NK-92 (cell line): ENCODE measurements at regions not wholly inside any gene's neighbourhood (a gene's known extent, or its start where the extent isn't known, plus 50 kb on each side); places are given as distances from the start of the nearest gene placed in this dataset.
"Not testable (repeated sequence)": the region's sequence is repeated elsewhere in the genome, so short reads cannot be mapped to it uniquely, and the experiment has no call there.

Source experiments
- DNase-seq: peaks from one replicate; lab custom pipeline; 2025; ENCODE audit not compliant: unreplicated experiment; lab: John Stamatoyannopoulos, UW

DNA sequence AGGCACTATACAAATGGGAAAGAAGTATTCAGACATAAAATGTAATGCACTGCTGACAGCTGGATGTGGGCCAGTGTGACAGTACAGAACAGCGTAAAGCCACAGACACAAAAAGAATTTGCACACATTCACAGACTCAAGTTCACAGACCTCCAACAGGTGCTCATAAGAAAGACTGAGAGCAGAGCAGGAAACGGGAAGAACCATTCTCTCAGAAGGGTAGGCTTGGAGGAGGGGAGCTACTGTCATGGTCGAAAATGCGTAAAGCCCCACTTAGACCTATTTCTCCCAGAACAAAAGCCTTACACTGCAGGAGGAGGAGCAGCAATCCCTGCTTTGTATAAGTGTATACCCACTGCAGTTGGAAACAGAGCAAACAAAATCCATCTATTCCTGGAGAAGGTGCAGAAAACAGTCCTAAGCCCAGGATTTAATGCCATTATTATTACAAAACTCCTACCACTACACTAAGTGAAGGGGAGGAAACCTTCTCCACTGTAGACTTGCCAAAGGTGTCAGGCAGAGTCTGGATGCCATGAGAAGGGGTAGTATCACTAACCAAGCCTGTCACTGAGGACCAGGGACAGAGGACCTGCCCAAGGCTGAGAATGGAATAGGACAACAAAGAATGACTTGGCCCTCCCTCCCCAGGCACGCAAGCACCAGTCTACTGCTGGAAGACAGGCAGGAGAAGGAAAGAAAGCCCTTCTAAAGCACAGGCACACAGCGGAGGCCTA lies 103.0 kb upstream of the FAM25C start:
- peak; percentile 0 for DNase-seq

DNA sequence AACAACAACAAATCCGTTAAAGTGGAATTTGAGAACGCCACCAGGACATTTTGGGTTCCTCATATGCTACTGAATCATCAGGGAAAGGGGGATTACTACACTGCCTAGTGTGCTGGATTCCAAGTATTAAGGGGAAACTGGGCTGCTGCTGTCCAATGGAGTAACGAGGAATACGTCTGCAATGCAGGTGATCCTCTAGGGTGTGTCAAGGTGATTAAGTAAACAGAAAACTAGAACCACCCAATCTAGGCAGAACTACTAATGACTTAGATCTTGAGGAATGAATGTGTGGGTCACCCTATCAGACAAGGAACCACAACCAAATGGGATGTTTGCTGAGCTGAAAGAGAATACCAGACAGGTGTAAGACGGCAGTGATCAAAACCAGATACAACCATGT lies 99.3 kb upstream of the FAM25C start:
- not testable (repeated sequence) for DNase-seq

DNA sequence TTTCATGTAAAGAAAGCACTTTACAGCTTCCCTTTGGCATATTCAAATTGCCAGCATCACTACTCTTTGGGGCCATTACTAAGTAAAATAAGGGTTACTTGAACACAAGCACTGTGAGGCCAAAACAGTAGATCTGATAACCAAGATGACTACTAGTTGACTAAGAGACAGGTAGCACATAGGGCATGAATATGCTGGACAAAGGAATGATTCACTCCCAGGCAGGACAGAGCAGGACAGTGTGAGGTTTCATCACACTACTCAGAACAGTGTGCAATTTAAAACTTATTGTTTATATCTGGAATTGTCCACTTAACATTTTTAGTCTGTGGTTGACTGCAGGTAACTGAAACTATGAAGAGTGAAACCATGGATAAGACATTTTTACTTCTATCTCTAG lies 91.1 kb upstream of the FAM25C start:
- DNase-seq = not testable (repeated sequence)

DNA sequence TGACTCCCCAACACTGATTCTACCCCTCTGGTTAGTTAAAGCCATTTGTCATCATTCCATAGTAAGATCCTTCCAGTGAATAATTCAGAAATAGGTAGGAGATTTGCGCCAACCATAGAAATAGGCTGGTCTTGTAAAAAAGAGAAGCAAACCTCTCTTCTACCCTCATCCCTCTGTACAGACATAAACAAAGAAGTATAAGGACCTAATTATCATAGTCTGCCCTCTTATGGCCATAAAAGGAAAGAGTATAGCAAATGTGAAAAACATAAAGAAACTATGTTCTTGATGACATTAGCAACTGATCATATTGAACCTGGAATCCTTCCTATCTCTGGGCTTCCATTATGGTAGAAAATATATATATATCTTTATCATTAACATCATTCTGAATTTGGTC lies 88.5 kb upstream of the FAM25C start:
- DNase-seq = not testable (repeated sequence)

DNA sequence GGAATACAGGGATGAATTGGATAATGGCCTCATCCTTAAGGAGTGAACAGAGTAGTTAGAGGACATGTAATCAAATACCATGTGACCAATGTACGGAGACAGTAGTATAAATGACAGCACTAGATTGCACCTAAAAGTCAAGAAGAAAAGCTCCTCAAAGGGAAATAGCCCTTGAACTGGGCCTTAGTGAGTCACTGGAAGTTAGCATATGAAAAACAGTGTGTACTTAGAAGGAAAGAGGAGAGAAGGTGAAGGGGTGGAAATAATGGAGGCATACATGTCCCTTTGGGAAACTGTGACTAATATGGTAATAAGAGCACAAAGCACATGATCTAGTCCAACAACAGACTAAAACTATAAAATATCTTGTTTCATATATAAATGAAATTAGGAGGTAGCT lies 84.9 kb upstream of the FAM25C start:
- not testable (repeated sequence) for DNase-seq

DNA sequence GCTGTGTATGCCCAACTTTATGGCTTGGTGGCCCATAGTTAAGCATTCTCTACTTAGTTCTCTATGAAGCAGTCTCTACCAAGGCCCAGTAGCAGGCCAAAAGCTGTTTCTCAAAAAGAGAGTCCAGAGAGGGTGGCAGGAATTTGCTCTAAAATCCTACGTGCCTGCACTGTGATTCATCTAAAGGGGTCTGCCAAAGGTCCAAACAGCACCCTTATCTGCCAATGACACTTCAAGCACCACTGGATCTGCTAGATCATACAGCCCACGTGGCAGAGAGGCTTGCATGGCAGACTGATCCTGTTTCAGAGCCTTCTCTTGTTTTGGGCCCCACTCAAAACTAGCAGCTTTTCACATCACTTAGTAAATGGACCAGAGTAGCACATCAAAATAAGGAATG lies 71.6 kb upstream of the FAM25C start:
- DNase-seq = not testable (repeated sequence)

DNA sequence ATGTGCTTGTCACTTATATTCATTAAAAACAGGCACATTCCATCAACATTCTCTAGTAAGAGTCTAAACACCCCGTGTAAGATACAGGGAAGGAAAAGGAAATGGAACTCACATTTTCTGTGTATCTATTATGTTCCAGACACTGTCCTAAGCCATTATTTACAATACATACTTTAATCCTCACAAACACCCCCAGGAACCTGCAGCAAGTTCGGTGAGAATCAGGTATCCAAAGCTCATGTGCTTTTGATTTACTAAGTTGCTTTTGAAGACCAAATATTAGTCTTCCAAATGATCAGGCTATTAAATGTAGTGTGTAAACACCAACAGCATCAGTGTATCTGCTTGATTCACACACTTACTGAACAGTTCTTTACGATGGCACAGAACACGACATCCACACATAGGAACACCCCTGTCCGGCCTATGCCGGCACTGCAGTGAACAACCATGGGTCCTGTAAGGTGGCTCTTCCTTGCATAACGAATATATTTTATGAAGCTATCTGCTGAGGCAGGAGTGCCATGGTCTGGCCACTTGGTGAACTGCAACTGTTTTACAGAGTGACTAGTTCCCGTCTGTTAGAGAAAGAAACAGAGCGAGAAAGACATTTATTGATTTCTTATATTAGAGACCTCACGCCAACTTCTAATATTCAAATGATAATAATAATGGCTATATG lies 64.5 kb upstream of the FAM25C start:
- DNase-seq = not testable (repeated sequence)

DNA sequence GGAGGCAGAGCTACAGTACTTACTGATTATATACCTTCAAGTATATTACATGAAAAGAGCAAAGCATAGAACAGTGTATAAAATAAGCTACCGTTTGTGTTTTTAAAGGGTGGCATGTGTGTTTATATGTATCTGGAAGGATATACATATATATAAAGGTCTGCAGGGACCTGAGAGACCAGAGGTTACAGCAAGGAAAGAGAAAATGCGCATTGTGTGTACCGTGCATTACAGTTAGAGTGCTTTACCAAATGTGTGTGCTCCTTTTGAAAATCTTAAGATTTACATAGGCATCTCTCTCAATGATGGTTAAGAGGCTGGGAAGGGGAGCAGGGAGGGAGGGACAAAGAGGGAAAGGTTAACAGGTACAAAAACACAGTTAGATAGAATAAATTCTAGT lies 55.8 kb upstream of the FAM25C start:
- not testable (repeated sequence) for DNase-seq
